BE2C (cell line): ENCODE measurements at regions not wholly inside any gene's neighbourhood (a gene's known extent, or its start where the extent isn't known, plus 50 kb on each side); places are given as distances from the start of the nearest gene placed in this dataset.

ENCODE experiments used
- DNase-seq: peaks from one replicate; pipeline ENCODE4 v3.0.0-alpha.2; 2020
- H3K27me3 ChIP-seq: fragments of 250-450 bp; sonication (Bioruptor Pico); 2 replicates; pipeline ENCODE4 v1.5.1; 2020; ENCODE audit warnings: mild to moderate bottlenecking
- H3K36me3 ChIP-seq: fragments of 250-450 bp; sonication (Bioruptor Pico); 2 replicates; pipeline ENCODE4 v1.5.1; 2020; ENCODE audit warnings: mild to moderate bottlenecking
- H3K4me1 ChIP-seq: fragments of 250-450 bp; sonication (Bioruptor Pico); 2 replicates; pipeline ENCODE4 v1.5.1; 2020
- H3K4me3 ChIP-seq: 2 replicates; pipeline ENCODE4 v1.5.1; 2011; ENCODE audit warnings: low read depth, low read length
- H3K9me3 ChIP-seq: fragments of 250-450 bp; sonication (Bioruptor Pico); 2 replicates; pipeline ENCODE4 v1.5.1; 2020
- CTCF ChIP-seq: IDR thresholded peaks from 2 replicates; pipeline ENCODE4 v1.5.1; 2012; ENCODE audit warnings: mild to moderate bottlenecking, low read depth, low read length

- H3K4me1 ChIP-seq, result no peaks in the 10 kb centered on the region
- no peak overlapping the region for H3K4me3 ChIP-seq
- no peaks in the 10 kb centered on the region for H3K36me3 ChIP-seq
- no peak for TF ChIP-seq CTCF
- H3K27me3 ChIP-seq, result no peaks in the 10 kb centered on the region
- no peak for DNase-seq
- H3K9me3 ChIP-seq, result no peaks in the 10 kb centered on the region
Measured at GRCh38 chr1:79430437-79430836, 423.9 kb upstream of the ADGRL4 start.

GRCh38 chr1:79422726-79423125, 416.2 kb upstream of the ADGRL4 start:
- Histone ChIP-seq H3K36me3 (no peaks in the 10 kb centered on the region), H3K4me1 (no peaks in the 10 kb centered on the region), H3K4me3 (no peak overlapping the region), H3K9me3 (no peaks in the 10 kb centered on the region), H3K27me3 (no peaks in the 10 kb centered on the region)
- DNase-seq, result no peak
- no peak for TF ChIP-seq CTCF

- TF ChIP-seq CTCF, result no peak
- H3K36me3 ChIP-seq, result no peaks in the 10 kb centered on the region
- DNase-seq, result no peak
- H3K4me1 ChIP-seq, result no peaks in the 10 kb centered on the region
- H3K27me3 ChIP-seq, result no peaks in the 10 kb centered on the region
- no peaks in the 10 kb centered on the region for H3K9me3 ChIP-seq
- no peak overlapping the region for H3K4me3 ChIP-seq
Measured at GRCh38 chr1:79398501-79398900, 392.0 kb upstream of the ADGRL4 start.

GRCh38 chr1:79396901-79397300, 390.4 kb upstream of the ADGRL4 start:
- no peak for TF ChIP-seq CTCF
- Histone ChIP-seq H3K9me3 (no peaks in the 10 kb centered on the region), H3K27me3 (no peaks in the 10 kb centered on the region), H3K4me1 (no peaks in the 10 kb centered on the region), H3K4me3 (no peak overlapping the region), H3K36me3 (no peaks in the 10 kb centered on the region)
- no peak for DNase-seq

- no peak for DNase-seq
- H3K4me3 ChIP-seq, result no peak overlapping the region
- H3K36me3 ChIP-seq, result no peaks in the 10 kb centered on the region
- H3K27me3 ChIP-seq, result no peaks in the 10 kb centered on the region
- H3K4me1 ChIP-seq, result no peaks in the 10 kb centered on the region
- H3K9me3 ChIP-seq, result no peaks in the 10 kb centered on the region
- no peak for TF ChIP-seq CTCF
Measured at GRCh38 chr1:79388694-79389361, 382.3 kb upstream of the ADGRL4 start.

GRCh38 chr1:79386730-79387129, 380.2 kb upstream of the ADGRL4 start:
- DNase-seq, result no peak
- no peak for TF ChIP-seq CTCF
- Histone ChIP-seq H3K4me3 (no peak overlapping the region), H3K27me3 (no peaks in the 10 kb centered on the region), H3K36me3 (no peaks in the 10 kb centered on the region), H3K4me1 (no peaks in the 10 kb centered on the region), H3K9me3 (no peaks in the 10 kb centered on the region)
